Activated CD4-positive, alpha-beta T cell treated with anti-CD3 and anti-CD28 coated beads for 48 hours (primary cell): ENCODE measurements at regions not wholly inside any gene's neighbourhood (a gene's known extent, or its start where the extent isn't known, plus 50 kb on each side); places are given as distances from the start of the nearest gene placed in this dataset.
A peak's percentile ranks its signal among the peaks of the same experiment; 100 is the strongest.

Experiments
- DNase-seq: peaks from one replicate; pipeline ENCODE4 v3.0.0-alpha.2; 2020

GRCh38 chr17:79233916-79234551 is 159.4 kb downstream of the ENGASE start:
- no peak for DNase-seq

- DNase-seq, result no peak
These were observed 158.3 kb downstream of the ENGASE start for GRCh38 chr17:79232957-79233356.

- peak; percentile 8 for DNase-seq
These were observed 157.2 kb downstream of the ENGASE start for GRCh38 chr17:79231766-79232287.

GRCh38 chr17:79230576-79230975 is 156.0 kb downstream of the ENGASE start:
- DNase-seq, result no peak

GRCh38 chr17:79226037-79226436 is 151.4 kb downstream of the ENGASE start:
- no peak for DNase-seq

- DNase-seq, result no peak
These were observed 150.3 kb downstream of the ENGASE start for GRCh38 chr17:79224903-79225302.

GRCh38 chr17:79224476-79224875 is 149.9 kb downstream of the ENGASE start:
- DNase-seq, result no peak

- no peak for DNase-seq
These were observed 149.3 kb downstream of the ENGASE start for GRCh38 chr17:79223953-79224352.

- no peak for DNase-seq
These were observed 148.8 kb downstream of the ENGASE start for GRCh38 chr17:79223471-79223870.

- DNase-seq, result no peak
These were observed 147.0 kb downstream of the ENGASE start for GRCh38 chr17:79221597-79221996.

GRCh38 chr17:79220713-79221291 is 146.2 kb downstream of the ENGASE start:
- DNase-seq, result peak; percentile 29

- no peak for DNase-seq
These were observed 145.6 kb downstream of the ENGASE start for GRCh38 chr17:79220201-79220712.

GRCh38 chr17:79219208-79219935 is 144.7 kb downstream of the ENGASE start:
- DNase-seq, result no peak

GRCh38 chr17:79218825-79219200 is 144.2 kb downstream of the ENGASE start:
- no peak for DNase-seq

- DNase-seq, result no peak
These were observed 143.7 kb downstream of the ENGASE start for GRCh38 chr17:79218175-79218824.

GRCh38 chr17:79217473-79218135 is 143.0 kb downstream of the ENGASE start:
- DNase-seq, result no peak

GRCh38 chr17:79216826-79217225 is 142.2 kb downstream of the ENGASE start:
- no peak for DNase-seq

- no peak for DNase-seq
These were observed 141.8 kb downstream of the ENGASE start for GRCh38 chr17:79216391-79216790.

GRCh38 chr17:79215631-79216030 is 141.0 kb downstream of the ENGASE start:
- DNase-seq, result no peak

- no peak for DNase-seq
These were observed 140.4 kb downstream of the ENGASE start for GRCh38 chr17:79214940-79215604.

GRCh38 chr17:79214459-79214858 is 139.8 kb downstream of the ENGASE start:
- no peak for DNase-seq

- DNase-seq, result no peak
These were observed 138.7 kb downstream of the ENGASE start for GRCh38 chr17:79213305-79213704.
